ENCODE measurements at regions not wholly inside any gene's neighbourhood (a gene's known extent, or its start where the extent isn't known, plus 50 kb on each side); places are given as distances from the start of the nearest gene placed in this dataset.
"Not testable (repeated sequence)": the region's sequence is repeated elsewhere in the genome, so short reads cannot be mapped to it uniquely, and the experiment has no call there.

DNA sequence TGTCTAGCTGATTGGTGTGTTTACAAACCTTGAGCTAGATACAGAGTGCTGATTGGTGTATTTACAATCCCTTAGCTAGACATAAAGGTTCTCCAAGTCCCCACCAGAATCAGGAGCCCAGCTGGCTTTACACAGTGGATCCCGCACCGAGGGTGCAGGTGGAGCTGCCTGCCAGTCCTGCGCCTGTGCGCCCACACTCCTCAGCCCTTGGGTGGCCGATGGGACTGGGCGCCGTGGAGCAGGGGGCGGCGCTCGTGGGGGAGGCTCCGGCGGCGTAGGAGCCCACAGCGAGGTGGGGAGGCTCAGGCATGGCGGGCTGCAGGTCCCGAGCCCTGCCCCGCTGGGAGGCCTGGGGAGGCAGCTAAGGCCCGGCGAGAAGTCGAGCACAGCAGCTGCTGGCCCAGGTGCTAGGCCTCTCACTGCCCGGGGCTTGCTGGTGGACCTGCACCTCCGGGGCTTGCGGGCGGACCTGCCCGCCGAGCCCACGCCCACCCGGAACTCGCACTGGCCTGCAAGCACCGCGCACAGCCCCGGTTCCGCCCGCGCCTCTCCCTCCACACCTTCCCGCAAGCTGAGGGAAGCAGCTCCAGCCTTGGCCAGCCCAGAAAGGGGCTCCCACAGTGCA is 51.0 kb upstream of the CDYL start:
- not testable (repeated sequence) for DNase-seq

GRCh38 chr6:4724727-4725126 is 51.5 kb upstream of the CDYL start:
- DNase-seq = not testable (repeated sequence)

DNA sequence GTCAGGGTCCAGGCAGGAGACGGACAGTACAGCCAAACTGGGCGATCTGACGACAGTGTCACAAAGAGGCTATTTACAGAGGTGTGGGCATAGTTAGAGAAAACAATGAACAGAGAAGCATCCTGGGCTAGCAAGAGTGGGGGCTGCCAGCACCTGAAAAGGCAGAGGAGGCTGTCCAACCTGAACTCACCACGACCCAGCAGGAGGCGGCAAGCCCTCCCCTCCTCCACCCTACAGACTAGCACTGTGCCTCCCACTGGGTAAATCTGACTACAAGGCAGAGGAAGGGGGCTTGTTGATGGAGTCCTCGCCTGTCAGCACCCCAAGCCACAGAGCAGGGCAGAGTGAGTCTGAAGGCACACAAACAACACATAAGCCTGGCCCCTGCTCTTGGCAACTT is 52.8 kb upstream of the CDYL start:
- DNase-seq = no peak

DNA sequence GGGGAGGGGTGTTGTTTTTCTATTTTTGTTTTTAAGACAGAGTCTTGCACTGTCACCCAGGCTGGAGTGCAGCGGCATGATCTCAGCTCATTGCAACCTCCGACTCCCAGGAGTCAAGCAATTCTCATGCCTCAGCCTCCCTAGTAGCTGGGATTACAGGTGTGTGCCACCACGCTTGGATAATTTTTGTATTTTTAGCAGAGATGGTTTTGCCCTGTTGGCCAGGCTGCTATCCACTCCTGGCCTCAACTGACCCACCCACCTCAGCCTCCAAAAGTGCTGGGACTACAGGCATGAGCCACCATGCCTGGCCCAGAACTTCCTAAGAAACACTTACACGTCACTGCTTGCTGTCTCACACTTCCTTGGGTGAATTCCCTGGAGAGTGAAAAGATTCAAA is 54.8 kb upstream of the CDYL start:
- DNase-seq = not testable (repeated sequence)

DNA sequence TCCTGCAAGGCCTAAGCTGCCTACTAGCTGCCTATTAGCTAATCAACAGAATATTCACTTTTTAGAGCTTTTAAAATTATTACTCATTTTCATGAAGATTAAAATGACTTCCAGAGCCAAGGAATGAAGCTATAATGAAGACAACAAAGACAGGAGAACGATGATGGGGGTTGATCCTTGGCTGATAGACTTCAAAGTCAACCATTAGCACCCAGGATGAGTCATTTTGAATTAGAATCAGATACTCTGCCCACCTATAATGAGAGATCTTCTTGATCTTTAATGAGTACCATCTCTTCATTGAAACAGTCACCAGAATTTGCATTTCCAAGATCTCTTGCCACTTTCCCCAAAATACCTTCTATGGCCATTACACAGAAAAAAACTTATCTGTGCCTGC is 56.7 kb upstream of the CDYL start:
- no peak for DNase-seq

GRCh38 chr6:4717856-4718255 is 58.3 kb upstream of the CDYL start:
- DNase-seq = no peak

DNA sequence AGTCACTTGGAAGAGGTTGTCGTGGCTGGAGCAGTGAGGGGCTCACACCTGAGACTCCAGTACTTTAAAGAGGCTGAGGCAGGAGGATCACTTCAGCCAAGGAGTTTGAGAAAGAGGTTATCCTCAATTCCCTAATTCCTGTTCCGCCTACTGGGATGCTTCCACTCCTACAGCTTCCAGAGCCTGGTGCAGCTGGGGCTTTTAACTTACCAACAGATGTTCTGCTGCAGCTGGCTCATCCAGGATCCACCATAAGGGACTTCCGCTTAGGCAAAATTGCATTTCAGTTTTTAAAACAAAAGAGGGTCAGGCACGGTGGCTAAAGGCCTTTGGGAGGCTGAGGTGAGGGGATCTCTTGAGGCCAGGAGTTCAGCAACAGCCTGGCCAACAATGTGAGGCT is 59.1 kb upstream of the CDYL start:
- DNase-seq = no peak

DNA sequence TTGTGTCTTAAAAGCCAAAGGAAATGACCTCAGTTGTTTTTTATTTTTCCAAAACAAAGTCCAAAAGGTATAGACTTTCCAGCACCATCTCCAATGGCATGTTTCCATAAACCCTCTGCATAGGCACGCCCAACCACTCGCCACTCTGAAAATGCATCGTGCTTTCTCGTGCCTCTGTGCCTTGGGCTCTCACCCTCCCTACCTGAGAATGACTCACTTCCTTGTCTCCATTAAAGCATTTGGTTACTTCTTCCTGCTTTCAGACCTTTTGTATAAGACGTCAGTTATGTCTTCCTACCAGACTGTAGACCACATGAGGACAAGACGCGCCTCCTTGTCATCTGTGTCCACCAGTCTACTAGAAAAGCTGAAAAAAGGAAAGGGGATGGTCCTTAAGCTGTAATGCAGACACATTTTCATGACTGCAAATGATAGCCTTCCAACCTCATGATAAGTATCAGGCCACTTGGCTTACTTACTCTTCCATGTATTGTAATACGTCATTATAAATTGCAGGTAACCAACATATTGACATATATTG is 61.2 kb upstream of the CDYL start:
- DNase-seq = no peak

DNA sequence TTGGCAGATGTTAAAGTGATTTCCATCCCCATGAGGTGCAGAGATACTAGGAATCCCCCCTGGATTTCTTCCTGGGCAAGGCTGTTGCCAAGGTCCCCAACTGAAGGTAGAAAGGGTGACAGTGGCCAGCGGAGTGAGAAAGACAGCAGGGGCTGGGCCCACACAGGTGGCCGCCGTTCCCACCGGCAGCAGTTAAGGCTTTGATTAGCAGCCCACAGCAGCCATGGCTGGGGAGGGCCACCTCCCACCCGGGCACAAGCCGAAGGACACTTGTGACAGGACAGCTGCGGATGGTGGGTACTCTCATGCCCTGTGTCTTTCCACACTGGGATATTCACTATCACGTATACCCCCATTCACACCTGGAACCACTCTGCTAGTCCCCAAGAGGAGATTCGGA is 63.9 kb upstream of the CDYL start:
- no peak for DNase-seq

GRCh38 chr6:4707011-4707410 is 69.2 kb upstream of the CDYL start:
- DNase-seq = no peak

DNA sequence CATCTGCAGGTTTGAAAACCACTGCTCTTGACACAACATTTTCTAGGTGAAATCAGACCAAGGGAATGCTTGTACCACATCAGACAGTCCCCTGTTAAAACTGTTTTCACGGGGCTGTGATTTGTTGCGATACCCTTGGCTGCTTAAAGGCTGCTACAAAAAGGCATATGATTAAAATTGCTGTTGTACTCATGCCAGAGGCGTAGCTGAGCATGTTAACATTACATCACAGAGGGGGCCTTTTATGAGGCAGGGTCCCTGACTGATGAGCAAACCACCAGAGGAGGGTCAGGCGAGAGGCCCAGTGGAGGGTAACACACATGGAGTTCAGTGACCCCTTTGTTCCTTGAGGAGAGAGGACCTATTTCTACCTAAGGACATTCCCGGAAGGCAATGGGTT is 70.4 kb upstream of the CDYL start:
- no peak for DNase-seq

DNA sequence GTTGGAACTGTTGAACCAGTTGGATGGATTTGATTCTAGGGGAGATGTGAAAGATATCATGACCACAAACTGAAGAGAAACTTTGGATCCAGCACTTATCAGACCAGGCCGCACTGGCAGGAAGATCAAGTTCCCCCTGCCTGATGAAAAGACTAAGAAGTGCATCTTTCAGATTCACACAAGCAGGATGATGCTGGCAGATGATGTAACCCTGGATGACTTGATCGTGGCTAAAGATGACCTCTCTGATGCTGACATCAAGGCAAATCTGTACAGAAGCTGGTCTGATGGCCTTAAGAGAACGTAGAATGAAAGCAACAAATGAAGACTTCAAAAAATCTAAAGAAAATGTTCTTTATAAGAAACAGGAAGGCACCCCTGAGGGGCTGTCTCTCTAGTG is 72.8 kb upstream of the CDYL start:
- no peak for DNase-seq

GRCh38 chr6:4698901-4699659 is 77.1 kb upstream of the CDYL start:
- no peak for DNase-seq

- no peak for DNase-seq
These were observed 82.8 kb upstream of the CDYL start for GRCh38 chr6:4693173-4693970.

DNA sequence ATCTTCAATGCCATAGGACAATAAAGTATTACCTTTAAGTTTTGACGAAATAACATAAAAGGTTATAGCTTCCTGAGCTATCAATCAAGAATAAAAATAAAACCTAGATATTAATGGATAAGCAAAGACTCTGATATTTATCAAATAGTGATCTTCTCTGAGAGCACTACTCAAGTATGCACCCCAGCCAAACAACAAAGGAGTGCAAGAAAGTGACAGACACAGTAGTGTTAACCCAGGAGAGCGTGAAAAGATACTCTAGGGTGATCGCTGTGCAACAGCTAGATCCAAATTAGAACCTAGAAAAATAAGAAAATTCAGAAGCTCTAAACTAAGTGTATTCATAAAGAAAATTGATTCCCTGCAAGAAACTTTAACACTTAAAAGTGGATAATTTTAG is 83.5 kb upstream of the CDYL start:
- DNase-seq = no peak

DNA sequence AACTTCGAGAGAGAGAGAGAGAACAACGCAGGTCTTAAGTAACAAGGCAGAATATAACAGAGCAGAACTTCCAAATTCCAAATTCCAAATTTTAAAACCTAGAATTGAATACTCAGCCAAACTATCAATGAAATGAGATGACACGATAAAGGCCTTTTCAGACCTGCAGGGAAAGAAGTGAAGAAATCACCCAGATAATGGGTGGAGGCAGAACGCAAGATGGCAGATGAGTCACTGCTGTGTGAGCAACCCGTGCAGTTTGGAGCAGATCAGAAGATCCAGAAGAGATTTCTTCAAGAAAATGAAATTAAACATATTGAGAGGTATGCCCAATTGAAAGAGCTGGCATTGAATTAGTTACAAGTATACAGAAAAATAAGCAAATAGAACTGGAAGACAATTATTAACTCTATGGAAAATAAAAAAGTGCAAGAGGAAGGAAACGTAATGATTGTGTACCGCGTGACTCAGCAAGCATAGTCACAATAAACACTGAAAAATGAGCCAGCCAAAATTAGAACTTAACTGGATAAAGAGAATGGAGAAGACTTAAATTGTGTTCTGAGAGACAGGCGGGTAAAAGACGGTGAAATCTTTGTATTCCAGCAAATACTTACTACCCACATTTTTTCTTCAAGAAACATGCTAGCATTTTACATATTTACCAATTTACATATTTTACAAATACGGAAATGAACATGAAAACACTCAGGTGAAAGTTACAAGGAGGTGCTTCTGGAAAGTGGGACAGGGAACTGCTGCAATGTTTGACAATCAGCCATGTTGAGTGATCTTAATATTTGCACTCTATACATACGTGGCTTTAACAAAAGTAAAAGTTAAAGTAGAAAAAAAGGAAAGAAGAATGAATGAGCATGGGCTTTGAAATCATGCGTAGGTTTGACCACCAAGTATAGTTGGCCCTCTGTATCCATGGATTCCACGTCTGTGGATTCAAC is 87.9 kb upstream of the CDYL start:
- DNase-seq = no peak

DNA sequence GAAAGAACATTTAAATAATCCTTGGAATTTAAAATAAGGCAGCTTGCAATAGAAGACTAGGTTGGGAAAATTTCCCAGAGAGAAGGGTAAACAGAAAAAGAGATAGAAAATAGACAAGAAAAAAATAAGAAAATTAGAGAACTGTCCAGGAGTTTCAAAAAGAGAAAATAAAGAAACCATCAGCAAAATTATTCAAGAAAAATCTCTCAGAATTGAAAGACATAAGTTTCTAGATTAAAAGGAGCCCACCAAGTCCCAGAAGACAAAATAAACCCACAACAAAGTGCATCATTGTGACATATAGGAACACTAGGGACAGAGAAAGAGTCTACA is 88.6 kb upstream of the CDYL start:
- no peak for DNase-seq

DNA sequence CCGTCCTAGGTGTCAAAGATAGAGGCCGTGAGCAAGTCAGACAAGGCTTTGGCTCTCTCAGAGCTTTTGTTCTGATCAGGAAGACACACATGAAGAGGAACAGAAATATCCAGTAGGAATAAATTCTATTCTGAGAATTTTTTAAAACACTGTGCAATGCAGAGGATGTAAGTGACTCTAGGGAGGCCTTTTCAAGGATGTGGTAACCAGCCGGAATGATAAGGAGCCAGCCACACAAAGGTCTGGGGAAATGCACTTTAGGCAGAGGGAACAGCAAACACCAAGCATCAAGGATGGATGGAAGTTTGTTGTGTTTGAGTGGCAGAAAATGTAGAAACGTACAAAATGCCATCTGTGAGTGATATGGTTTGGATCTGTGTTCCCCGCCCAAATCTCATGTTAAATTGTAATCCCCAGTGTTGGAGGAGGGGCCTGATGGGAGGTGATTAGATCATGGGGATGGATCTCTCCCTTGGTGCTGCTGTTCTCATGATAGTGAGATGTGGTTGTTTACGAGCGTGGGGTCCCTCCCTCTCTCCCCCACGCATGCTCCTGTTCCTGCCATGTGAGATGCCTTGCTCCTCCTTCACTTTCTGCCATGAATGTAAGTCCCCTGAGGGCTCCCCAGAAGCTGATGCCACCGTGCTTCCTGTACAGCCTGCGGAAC is 93.6 kb upstream of the CDYL start:
- no peak for DNase-seq

DNA sequence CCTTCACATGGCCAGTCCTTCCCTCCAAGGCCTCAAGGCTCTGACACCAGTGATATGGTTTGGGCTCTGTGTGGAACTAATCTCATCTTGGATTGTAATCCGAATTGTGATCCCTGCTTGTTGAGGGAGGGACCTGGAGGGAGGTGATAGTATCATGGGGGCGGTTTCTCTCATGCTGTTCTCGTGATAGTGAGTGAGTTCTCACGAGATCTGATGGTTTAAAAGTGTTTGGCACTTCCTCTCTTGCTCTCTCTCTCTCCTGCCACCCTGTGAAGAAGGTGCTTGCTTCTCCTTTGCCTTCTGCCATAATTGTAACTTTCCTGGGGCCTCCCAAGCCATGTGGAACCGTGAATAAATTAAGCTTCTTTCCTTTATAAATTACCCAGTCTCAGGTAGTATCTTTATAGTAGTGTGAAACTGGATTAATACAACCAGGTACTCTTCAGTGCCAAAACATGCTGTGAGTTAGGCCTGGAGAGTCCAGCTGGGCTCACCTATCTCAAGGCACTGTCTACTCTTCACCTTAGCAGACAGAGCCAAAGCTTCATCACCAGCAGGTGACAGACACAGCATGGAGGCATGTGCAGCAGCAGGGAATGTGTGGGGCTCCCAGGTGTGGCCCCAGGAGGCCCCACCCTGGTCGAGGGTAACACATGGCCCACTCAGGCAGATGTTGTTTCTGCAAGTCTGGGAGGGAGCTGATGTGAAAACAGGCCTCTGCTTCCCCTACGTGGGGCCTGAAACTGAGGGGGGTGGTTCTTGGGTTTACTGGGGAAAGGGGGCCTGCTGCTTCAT is 97.5 kb upstream of the CDYL start:
- no peak for DNase-seq

DNA sequence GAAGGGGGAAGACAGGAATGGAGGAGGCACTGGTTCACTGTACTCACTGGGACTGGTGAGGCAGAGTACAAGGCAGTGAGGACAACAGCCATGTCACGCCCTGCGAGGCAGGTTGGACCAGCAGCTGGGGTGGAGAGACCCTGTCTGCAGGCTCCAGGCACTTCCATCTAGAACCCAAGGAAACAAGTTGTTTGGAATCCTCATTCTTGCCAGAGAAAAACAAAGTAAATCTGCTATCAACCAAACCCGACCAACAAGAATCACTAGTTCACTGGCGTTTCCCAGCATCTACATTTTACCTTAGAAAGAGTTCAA is 98.5 kb upstream of the CDYL start:
- DNase-seq = no peak

GRCh38 chr6:4677011-4677750 is 99.0 kb upstream of the CDYL start:
- no peak for DNase-seq

Data from CD4-positive, alpha-beta T cell treated with Interleukin-17A for 1 hour (primary cell).